ENCODE measurements at regions not wholly inside any gene's neighbourhood (a gene's known extent, or its start where the extent isn't known, plus 50 kb on each side); places are given as distances from the start of the nearest gene placed in this dataset.
"Not testable (repeated sequence)": the region's sequence is repeated elsewhere in the genome, so short reads cannot be mapped to it uniquely, and the experiment has no call there.

DNA sequence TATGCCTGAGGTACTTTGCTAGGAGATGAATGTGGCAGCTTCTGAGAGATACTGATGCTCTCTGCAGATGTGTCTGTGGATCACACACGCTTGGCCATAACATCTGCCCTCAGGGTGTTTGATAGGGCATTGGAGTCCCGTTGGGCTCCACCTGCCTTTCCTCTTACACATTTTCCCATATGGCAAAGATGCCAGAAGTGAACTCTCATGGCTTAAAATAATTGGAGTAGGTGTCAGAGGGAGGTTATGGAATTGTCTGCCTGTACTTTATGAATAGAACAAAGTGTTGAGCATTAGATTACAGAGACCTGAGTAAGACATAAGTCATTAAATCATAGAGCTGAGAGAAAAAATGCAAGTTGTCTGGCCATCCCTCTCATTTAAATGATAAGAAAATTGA lies 75.3 kb upstream of the PNPT1 start:
- TF ChIP-seq CTCF (IDR thresholded peaks at IDR 0.05) = no peak
- no peak for TF ChIP-seq EP300 (IDR thresholded peaks at IDR 0.05; ENCODE audit: low read depth)
- no peak for TF ChIP-seq POLR2AphosphoS5 (IDR thresholded peaks at IDR 0.05)
- no peak for TF ChIP-seq POLR2A (IDR thresholded peaks at IDR 0.05)
- Histone ChIP-seq H3K27me3 (no peaks in the 10 kb centered on the region), H3K4me1 (no peaks in the 10 kb centered on the region), H3K4me3 (no peak overlapping the region), H3K27ac (no peak overlapping the region), H3K9me3 (no peaks in the 10 kb centered on the region), H3K36me3 (no peaks in the 10 kb centered on the region)
- in situ Hi-C loops (cut with MboI; ENCODE audit: low pct_ligation_motif_present in 1 of 4, low pct_unique_long_range_greater_than_20kb in 1 of 4, low sequenced_read_pairs in 3 of 4) (loop anchor here in 3 of 4 donors (25.0 kb wide), 1 partner anchor 193 kb away; no protein-coding TSS in a partner anchor), intact Hi-C loops (cut with DNase I; ENCODE audit: low total_unique reads) (no loop called here)
- no peak for DNase-seq
- 40% methylated on average over 2 of the region's 2 CpGs; no CpG with 5 or more reads in 1 of the 2 donors for WGBS, 2 donors (ENCODE audit: low coverage in 1 of 2)

GRCh38 chr2:55766947-55767346 lies 73.3 kb upstream of the PNPT1 start:
- no peaks in the 10 kb centered on the region for H3K27me3 ChIP-seq
- no peak overlapping the region for H3K27ac ChIP-seq
- H3K36me3 ChIP-seq = no peaks in the 10 kb centered on the region
- no peaks in the 10 kb centered on the region for H3K9me3 ChIP-seq
- intact Hi-C loops (cut with DNase I; ENCODE audit: low total_unique reads) = no loop called here
- in situ Hi-C loops (cut with MboI; ENCODE audit: low pct_ligation_motif_present in 1 of 4, low pct_unique_long_range_greater_than_20kb in 1 of 4, low sequenced_read_pairs in 3 of 4) = loop anchor here in 3 of 4 donors (25.0 kb wide), 1 partner anchor 195 kb away; no protein-coding TSS in a partner anchor
- no peak for DNase-seq
- no peak overlapping the region for H3K4me3 ChIP-seq
- TF ChIP-seq EP300 (IDR thresholded peaks at IDR 0.05; ENCODE audit: low read depth) (no peak), POLR2A (IDR thresholded peaks at IDR 0.05) (no peak), POLR2AphosphoS5 (IDR thresholded peaks at IDR 0.05) (no peak), CTCF (IDR thresholded peaks at IDR 0.05) (no peak)
- no peaks in the 10 kb centered on the region for H3K4me1 ChIP-seq

GRCh38 chr2:55765708-55766107 lies 72.1 kb upstream of the PNPT1 start:
- DNase-seq; H3K27ac ChIP-seq; H3K27me3 ChIP-seq; H3K4me3 ChIP-seq; H3K36me3 ChIP-seq; H3K9me3 ChIP-seq; intact Hi-C loops (cut with DNase I; ENCODE audit: low total_unique reads); H3K4me1 ChIP-seq: not testable (repeated sequence)
- 69% methylated on average over 2 of the region's 2 CpGs; no CpG with 5 or more reads in 1 of the 2 donors for WGBS, 2 donors (ENCODE audit: low coverage in 1 of 2)
- in situ Hi-C loops (cut with MboI; ENCODE audit: low pct_ligation_motif_present in 1 of 4, low pct_unique_long_range_greater_than_20kb in 1 of 4, low sequenced_read_pairs in 3 of 4) = loop anchor here in 3 of 4 donors (25.0 kb wide), 1 partner anchor 197 kb away; no protein-coding TSS in a partner anchor

DNA sequence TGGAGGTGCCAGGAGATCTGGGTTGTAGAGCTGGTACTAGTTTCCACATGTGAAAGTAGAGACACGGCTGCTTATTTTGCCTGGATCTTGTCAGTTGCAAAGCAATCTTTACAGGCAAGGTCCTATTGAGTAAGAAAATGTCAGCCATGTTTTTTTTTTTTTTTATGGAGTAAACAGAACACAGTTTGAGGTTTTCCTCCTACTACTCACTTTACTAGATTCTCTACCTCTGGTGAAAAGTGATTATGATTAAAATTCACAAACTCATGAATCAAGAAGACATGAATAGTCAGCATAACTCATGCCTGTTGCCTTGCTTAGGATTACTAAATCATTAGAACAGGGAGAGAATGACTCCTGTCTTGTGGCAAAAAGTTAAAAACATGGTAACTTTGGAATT lies 70.1 kb upstream of the PNPT1 start:
- intact Hi-C loops (cut with DNase I; ENCODE audit: low total_unique reads) (no loop called here), in situ Hi-C loops (cut with MboI; ENCODE audit: low pct_ligation_motif_present in 1 of 4, low pct_unique_long_range_greater_than_20kb in 1 of 4, low sequenced_read_pairs in 3 of 4) (loop anchor here in 3 of 4 donors (25.0 kb wide), 1 partner anchor 199 kb away; no protein-coding TSS in a partner anchor)
- DNase-seq = no peak
- Histone ChIP-seq H3K9me3 (no peaks in the 10 kb centered on the region), H3K36me3 (no peaks in the 10 kb centered on the region), H3K4me1 (no peaks in the 10 kb centered on the region), H3K27me3 (no peaks in the 10 kb centered on the region), H3K4me3 (no peak overlapping the region), H3K27ac (no peak overlapping the region)
- 71 to 82% methylated on average over 1 of the region's 1 CpG for WGBS, 2 donors (ENCODE audit: low coverage in 1 of 2)
- TF ChIP-seq CTCF (IDR thresholded peaks at IDR 0.05) (no peak), POLR2AphosphoS5 (IDR thresholded peaks at IDR 0.05) (no peak), EP300 (IDR thresholded peaks at IDR 0.05; ENCODE audit: low read depth) (no peak), POLR2A (IDR thresholded peaks at IDR 0.05) (no peak)

GRCh38 chr2:55761526-55761925 lies 67.9 kb upstream of the PNPT1 start:
- H3K27ac ChIP-seq = peak overlapping the region in 2 of 4 donors; percentile 12 to 29
- no peaks in the 10 kb centered on the region for H3K9me3 ChIP-seq
- H3K36me3 ChIP-seq = no peaks in the 10 kb centered on the region
- in situ Hi-C loops (cut with MboI; ENCODE audit: low pct_ligation_motif_present in 1 of 4, low pct_unique_long_range_greater_than_20kb in 1 of 4, low sequenced_read_pairs in 3 of 4) = loop anchor here in 3 of 4 donors (25.0 kb wide), 1 partner anchor 201 kb away; no protein-coding TSS in a partner anchor
- 50 to 77% methylated on average over 1 to 2 of the region's 2 CpGs for WGBS, 2 donors (ENCODE audit: low coverage in 1 of 2)
- no peak overlapping the region for H3K4me3 ChIP-seq
- no peak for TF ChIP-seq CTCF (IDR thresholded peaks at IDR 0.05)
- no peak for TF ChIP-seq POLR2A (IDR thresholded peaks at IDR 0.05)
- no peak for TF ChIP-seq POLR2AphosphoS5 (IDR thresholded peaks at IDR 0.05)
- no peak for TF ChIP-seq EP300 (IDR thresholded peaks at IDR 0.05; ENCODE audit: low read depth)
- intact Hi-C loops (cut with DNase I; ENCODE audit: low total_unique reads) = no loop called here
- H3K27me3 ChIP-seq = no peaks in the 10 kb centered on the region
- DNase-seq = no peak
- no peaks in the 10 kb centered on the region for H3K4me1 ChIP-seq

Data from transverse colon (tissue), 4 donors.